ENCODE measurements at regions not wholly inside any gene's neighbourhood (a gene's known extent, or its start where the extent isn't known, plus 50 kb on each side); places are given as distances from the start of the nearest gene placed in this dataset.

GRCh38 chr9:27800692-27801370, 227.6 kb upstream of the C9orf72 start:
- H3K4me3 ChIP-seq (ENCODE audit: control insufficient read depth, low read depth, low read length) = no peak overlapping the region
- no peak for DNase-seq (ENCODE audit: low read depth)
- TF ChIP-seq, protein P1, sequence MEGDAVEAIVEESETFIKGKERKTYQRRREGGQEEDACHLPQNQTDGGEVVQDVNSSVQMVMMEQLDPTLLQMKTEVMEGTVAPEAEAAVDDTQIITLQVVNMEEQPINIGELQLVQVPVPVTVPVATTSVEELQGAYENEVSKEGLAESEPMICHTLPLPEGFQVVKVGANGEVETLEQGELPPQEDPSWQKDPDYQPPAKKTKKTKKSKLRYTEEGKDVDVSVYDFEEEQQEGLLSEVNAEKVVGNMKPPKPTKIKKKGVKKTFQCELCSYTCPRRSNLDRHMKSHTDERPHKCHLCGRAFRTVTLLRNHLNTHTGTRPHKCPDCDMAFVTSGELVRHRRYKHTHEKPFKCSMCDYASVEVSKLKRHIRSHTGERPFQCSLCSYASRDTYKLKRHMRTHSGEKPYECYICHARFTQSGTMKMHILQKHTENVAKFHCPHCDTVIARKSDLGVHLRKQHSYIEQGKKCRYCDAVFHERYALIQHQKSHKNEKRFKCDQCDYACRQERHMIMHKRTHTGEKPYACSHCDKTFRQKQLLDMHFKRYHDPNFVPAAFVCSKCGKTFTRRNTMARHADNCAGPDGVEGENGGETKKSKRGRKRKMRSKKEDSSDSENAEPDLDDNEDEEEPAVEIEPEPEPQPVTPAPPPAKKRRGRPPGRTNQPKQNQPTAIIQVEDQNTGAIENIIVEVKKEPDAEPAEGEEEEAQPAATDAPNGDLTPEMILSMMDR (conservative IDR thresholded peaks at IDR 0.05; ENCODE audit: control insufficient read depth, insufficient read depth, low read depth, low read length) = no peak

GRCh38 chr9:27801545-27801944, 228.3 kb upstream of the C9orf72 start:
- no peak overlapping the region for H3K4me3 ChIP-seq (ENCODE audit: control insufficient read depth, low read depth, low read length)
- TF ChIP-seq, protein P1 (conservative IDR thresholded peaks at IDR 0.05; ENCODE audit: control insufficient read depth, insufficient read depth, low read depth, low read length) = no peak
- no peak for DNase-seq (ENCODE audit: low read depth)

DNA sequence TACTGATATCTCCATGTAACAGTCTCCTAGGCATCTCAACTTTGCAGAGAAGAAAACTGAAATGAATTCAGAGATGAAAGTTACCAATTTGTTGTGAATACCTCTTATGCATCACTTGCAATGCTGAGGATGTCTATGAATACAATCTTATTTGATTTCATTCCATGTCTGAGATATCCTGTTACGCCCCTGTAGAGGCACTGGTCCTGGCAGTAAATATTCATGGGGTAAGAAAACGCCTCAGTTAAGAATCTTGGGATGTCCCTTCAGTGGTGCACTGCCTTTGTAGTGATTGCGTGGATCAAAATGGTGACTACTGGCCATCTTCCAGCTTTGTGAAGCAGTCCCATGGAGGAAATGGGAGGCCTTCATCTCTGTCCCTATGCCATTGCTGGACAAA, 229.1 kb upstream of the C9orf72 start:
- H3K4me3 ChIP-seq (ENCODE audit: control insufficient read depth, low read depth, low read length) = no peak overlapping the region
- DNase-seq (ENCODE audit: low read depth) = no peak
- TF ChIP-seq, protein P1 (conservative IDR thresholded peaks at IDR 0.05; ENCODE audit: control insufficient read depth, insufficient read depth, low read depth, low read length) = no peak

GRCh38 chr9:27808864-27809263, 235.6 kb upstream of the C9orf72 start:
- no peak for DNase-seq (ENCODE audit: low read depth)
- H3K4me3 ChIP-seq (ENCODE audit: control insufficient read depth, low read depth, low read length) = no peak overlapping the region
- TF ChIP-seq, protein P1 (conservative IDR thresholded peaks at IDR 0.05; ENCODE audit: control insufficient read depth, insufficient read depth, low read depth, low read length) = no peak

DNA sequence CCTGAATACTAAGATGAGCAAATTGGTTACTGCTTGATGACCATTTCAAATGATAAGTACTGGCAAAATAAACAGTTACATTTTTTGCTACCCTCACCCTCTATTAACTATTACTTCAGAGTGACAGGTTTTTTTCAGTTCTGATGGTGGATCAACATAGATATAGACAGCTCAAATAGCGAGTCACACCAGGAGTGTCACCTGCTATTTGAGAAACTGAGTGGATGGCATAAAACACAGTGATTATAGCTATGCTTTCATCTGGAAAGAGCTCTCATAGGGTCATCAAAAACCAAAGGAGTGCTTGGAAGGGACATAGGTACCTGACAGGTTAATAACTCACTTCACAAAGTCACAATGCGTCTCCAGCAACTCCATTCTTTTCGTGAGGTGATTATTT, 244.5 kb upstream of the C9orf72 start:
- H3K4me3 ChIP-seq (ENCODE audit: control insufficient read depth, low read depth, low read length) = no peak overlapping the region
- TF ChIP-seq, protein P1 (conservative IDR thresholded peaks at IDR 0.05; ENCODE audit: control insufficient read depth, insufficient read depth, low read depth, low read length) = no peak
- no peak for DNase-seq (ENCODE audit: low read depth)

- TF ChIP-seq, protein P1 (conservative IDR thresholded peaks at IDR 0.05; ENCODE audit: control insufficient read depth, insufficient read depth, low read depth, low read length) = no peak
- DNase-seq (ENCODE audit: low read depth) = no peak
- H3K4me3 ChIP-seq (ENCODE audit: control insufficient read depth, low read depth, low read length) = no peak overlapping the region
Observed at GRCh38 chr9:27818348-27818747, 245.1 kb upstream of the C9orf72 start.

DNA sequence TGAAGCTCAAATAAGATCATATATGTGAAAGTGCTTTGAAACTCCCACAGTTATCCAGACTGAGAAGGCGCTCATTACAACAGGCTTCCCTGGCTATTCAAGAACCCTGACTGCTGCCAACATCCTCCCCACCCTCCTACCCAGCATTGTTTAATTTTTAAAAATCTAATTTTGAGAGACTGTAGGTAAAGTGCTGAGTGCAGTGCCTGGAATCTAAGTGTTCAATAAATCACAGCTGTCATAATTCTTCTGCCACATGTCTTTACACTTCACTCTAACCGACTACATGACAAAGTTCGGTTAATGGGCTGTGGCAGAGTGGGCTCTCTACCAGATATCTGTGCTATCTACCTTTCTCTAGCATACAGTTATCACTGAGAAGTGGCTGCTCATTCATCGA, 255.6 kb upstream of the C9orf72 start:
- no peak for DNase-seq (ENCODE audit: low read depth)
- TF ChIP-seq, protein P1 (conservative IDR thresholded peaks at IDR 0.05; ENCODE audit: control insufficient read depth, insufficient read depth, low read depth, low read length) = no peak
- no peak overlapping the region for H3K4me3 ChIP-seq (ENCODE audit: control insufficient read depth, low read depth, low read length)
